GM12872 (cell line): ENCODE measurements at regions not wholly inside any gene's neighbourhood (a gene's known extent, or its start where the extent isn't known, plus 50 kb on each side); places are given as distances from the start of the nearest gene placed in this dataset.

Experiments used
- CTCF ChIP-seq: IDR thresholded peaks from 3 replicates; pipeline ENCODE4 v1.5.1; 2011; ENCODE audit warnings: low read depth, mild to moderate bottlenecking, low read length, moderate library complexity; ENCODE audit not compliant: insufficient read depth

- TF ChIP-seq CTCF = no peak
These were observed 1364.4 kb upstream of the NXPH2 start for GRCh38 chr2:140144611-140145010.

GRCh38 chr2:140138736-140139135, 1358.5 kb upstream of the NXPH2 start:
- TF ChIP-seq CTCF = no peak

- no peak for TF ChIP-seq CTCF
These were observed 1356.7 kb upstream of the NXPH2 start for GRCh38 chr2:140136861-140137260.

- TF ChIP-seq CTCF = no peak
These were observed 1356.2 kb upstream of the NXPH2 start for GRCh38 chr2:140136366-140136765.

- TF ChIP-seq CTCF = no peak
These were observed 1348.7 kb upstream of the NXPH2 start for GRCh38 chr2:140128909-140129308.

- TF ChIP-seq CTCF = no peak
These were observed 1341.8 kb upstream of the NXPH2 start for GRCh38 chr2:140122001-140122400.

- TF ChIP-seq CTCF = no peak
These were observed 1337.2 kb upstream of the NXPH2 start for GRCh38 chr2:140117386-140117785.
